ENCODE measurements at regions not wholly inside any gene's neighbourhood (a gene's known extent, or its start where the extent isn't known, plus 50 kb on each side); places are given as distances from the start of the nearest gene placed in this dataset.
"Not testable (repeated sequence)": the region's sequence is repeated elsewhere in the genome, so short reads cannot be mapped to it uniquely, and the experiment has no call there.

DNA sequence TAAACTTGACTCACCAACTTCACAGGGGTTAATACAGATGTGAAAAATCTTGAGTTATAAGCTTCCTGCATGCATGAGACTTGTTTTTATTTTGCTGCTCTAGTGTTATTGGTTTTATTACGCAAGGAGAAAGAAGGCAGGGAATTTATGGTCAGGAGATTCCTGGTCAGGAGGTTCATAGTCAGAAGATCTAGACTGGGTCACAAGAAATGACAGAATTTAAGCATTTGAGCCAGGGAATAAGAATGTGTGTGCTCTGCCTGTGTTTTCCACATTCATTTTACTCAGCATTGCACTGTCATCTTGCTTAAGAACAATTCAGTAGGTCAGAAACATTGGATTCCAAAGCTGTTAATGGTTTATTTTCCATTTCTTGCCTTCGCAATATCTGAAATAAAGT, 2522.1 kb downstream of the ARAP2 start:
- DNase-seq (ENCODE audit: extremely low read depth, low read depth), result no peak
- TF ChIP-seq, protein P1, sequence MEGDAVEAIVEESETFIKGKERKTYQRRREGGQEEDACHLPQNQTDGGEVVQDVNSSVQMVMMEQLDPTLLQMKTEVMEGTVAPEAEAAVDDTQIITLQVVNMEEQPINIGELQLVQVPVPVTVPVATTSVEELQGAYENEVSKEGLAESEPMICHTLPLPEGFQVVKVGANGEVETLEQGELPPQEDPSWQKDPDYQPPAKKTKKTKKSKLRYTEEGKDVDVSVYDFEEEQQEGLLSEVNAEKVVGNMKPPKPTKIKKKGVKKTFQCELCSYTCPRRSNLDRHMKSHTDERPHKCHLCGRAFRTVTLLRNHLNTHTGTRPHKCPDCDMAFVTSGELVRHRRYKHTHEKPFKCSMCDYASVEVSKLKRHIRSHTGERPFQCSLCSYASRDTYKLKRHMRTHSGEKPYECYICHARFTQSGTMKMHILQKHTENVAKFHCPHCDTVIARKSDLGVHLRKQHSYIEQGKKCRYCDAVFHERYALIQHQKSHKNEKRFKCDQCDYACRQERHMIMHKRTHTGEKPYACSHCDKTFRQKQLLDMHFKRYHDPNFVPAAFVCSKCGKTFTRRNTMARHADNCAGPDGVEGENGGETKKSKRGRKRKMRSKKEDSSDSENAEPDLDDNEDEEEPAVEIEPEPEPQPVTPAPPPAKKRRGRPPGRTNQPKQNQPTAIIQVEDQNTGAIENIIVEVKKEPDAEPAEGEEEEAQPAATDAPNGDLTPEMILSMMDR (IDR thresholded peaks at IDR 0.05; ENCODE audit: low read depth, low read length, missing control alignments), result no peak
- H3K4me3 ChIP-seq (replicated peaks; ENCODE audit: low read depth, low read length), result no peak overlapping the region

DNA sequence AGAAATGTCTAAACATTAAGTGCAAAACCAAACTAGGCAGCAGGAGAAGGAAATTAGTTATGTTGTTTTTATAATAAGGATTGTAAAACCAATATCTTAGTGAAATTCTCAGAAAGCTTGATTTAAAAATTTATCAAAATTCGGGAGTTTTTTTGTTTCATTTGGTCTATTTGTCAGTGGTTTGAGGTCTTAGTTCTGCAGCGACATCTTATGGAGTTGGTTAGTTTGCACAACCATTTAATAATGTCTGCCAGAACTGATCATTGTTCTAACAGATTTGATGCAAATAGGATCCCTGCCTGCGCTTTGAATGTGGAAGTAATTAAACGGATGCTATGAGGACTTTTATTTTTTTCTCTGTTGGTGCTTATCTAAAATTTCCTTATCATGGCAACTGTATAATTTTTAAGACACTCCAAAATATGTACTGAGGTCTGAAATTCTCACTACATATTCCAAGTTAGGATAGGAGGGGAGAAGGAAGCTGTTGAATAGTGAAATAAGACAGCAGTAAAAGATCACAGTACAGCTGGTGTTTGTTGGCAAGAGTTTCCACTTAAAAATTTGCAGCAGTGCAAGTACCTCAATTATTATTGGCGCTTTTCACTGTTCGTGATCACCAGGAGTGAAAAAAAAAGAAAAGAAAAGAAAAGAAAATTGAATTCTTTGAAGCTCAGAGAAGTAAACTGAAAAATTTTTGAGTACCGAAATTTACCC, 2521.4 kb downstream of the ARAP2 start:
- no peak overlapping the region for H3K4me3 ChIP-seq (replicated peaks; ENCODE audit: low read depth, low read length)
- no peak for DNase-seq (ENCODE audit: extremely low read depth, low read depth)
- TF ChIP-seq, protein P1 (IDR thresholded peaks at IDR 0.05; ENCODE audit: low read depth, low read length, missing control alignments), result peak; percentile 18

DNA sequence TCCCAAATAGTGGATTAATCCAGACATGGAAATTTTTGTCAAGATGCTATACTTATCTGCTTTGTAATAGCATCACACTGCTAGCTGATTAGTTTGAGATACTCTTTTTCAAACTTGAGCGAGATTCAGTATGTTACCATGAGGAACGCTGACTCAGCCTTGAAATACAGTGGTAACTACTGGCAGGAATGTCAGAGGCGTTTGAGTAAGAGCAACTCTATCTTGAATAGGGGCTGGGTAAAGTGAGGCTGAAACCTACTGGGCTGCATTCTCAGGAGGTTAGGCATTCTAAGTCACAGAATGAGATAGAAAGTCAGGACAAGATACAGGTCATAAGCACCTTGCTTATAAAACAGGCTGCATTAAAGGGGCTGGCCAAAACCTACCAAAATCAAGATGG, 2519.6 kb downstream of the ARAP2 start:
- DNase-seq (ENCODE audit: extremely low read depth, low read depth), result no peak
- no peak overlapping the region for H3K4me3 ChIP-seq (replicated peaks; ENCODE audit: low read depth, low read length)

DNA sequence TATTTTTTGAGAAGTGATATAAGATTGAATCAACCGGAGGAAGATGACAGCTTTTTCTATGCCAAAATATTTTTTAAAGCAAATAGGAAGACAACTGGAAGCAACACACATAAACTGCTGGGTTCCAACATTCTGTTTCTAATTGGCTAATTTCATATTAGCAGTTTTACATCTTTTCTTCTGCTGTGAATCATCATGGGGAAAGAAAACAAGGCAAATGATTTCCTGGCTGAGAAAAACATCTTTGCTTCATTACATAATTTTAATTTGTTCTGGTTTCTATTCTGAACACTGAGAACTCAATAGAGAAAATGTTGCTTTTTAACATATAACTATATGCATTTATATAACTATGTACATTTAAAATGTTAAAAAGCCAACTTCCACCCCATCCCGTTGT, 2518.5 kb downstream of the ARAP2 start:
- TF ChIP-seq, protein P1 (IDR thresholded peaks at IDR 0.05; ENCODE audit: low read depth, low read length, missing control alignments), result no peak
- no peak overlapping the region for H3K4me3 ChIP-seq (replicated peaks; ENCODE audit: low read depth, low read length)
- no peak for DNase-seq (ENCODE audit: extremely low read depth, low read depth)

More for the DNA sequence above, 2519.6 kb downstream of the ARAP2 start:
- TF ChIP-seq, protein P1 (IDR thresholded peaks at IDR 0.05; ENCODE audit: low read depth, low read length, missing control alignments), result no peak

DNA sequence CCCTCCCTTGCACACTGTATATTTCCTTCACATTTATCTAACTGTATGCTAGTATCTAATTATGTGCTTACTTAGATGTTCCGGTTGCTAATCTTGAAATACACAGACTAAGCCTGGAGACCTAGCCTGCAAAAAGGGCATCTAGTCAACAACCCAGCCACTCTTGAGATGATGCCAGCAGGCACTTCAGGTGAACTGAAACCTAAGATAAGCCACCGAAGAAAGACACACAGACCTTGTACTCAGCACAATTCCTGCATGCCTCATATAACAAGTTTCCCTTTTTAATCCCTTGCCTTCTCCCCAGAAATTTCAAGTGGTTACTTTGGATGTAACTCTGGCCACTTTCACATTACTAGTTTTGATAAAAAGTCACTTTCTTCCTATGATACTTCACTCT, 2506.6 kb downstream of the ARAP2 start:
- DNase-seq (ENCODE audit: extremely low read depth, low read depth), result no peak
- no peak overlapping the region for H3K4me3 ChIP-seq (replicated peaks; ENCODE audit: low read depth, low read length)
- TF ChIP-seq, protein P1 (IDR thresholded peaks at IDR 0.05; ENCODE audit: low read depth, low read length, missing control alignments), result no peak

DNA sequence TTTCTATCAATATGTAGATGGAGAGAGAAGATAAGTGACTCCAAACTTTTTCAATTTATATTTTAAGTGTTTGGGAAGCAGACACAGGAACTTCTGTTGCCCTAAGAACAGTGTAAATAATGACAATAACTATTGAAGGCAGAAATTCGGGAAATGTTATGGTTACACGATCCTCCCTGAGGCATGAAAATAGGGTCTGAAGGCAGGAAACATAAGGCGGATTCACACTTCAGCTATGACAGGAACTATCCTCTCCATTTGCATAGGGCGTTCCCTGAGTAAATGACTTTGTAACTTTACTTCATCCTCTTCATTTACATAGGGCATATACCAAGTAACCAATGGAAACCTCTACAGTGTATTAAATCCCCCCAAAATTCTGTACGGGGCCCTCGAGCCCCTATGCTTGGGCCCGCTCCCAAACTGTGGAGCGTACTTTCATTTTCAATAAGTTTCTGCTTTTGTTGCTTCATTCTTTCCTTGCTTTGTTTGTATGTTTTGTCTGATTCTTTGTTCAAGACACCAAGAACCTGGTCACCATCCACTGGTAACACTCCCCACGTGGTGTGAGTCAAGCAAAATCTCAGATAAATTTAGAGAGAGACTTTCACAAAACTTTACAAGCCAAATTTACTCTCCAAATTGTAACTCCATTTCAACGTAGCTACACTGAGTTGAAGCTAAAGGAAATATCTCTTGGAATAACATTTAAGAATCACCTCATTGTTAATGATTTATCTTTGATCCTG, 2504.3 kb downstream of the ARAP2 start:
- DNase-seq (ENCODE audit: extremely low read depth, low read depth), result no peak
- TF ChIP-seq, protein P1 (IDR thresholded peaks at IDR 0.05; ENCODE audit: low read depth, low read length, missing control alignments), result no peak
- no peak overlapping the region for H3K4me3 ChIP-seq (replicated peaks; ENCODE audit: low read depth, low read length)

DNA sequence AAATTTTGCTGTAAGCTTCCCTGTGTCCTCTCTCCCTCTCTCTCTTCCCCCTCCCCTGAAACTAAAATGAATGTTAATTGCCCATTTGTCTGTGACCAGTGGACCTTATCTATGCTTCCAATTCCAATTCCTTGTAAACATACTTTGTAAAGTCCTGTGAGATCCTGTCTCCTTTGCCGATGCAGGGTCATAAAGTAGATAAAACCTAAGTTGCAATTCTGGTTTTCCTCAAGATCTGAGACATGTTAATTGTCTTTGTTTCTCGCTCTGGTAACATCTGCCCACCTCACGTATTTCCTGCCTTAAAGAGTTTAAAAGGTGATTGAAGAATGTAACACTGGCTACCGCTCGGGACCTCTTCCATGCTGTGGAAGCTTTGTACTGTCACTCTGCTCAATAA, 2503.4 kb downstream of the ARAP2 start:
- H3K4me3 ChIP-seq (replicated peaks; ENCODE audit: low read depth, low read length), result not testable (repeated sequence)

More for the DNA sequence above, 2503.4 kb downstream of the ARAP2 start:
- not testable (repeated sequence) for DNase-seq (ENCODE audit: extremely low read depth, low read depth)

Measured in HFF-Myc (cell line).